HEK293T (cell line): ENCODE measurements at regions not wholly inside any gene's neighbourhood (a gene's known extent, or its start where the extent isn't known, plus 50 kb on each side); places are given as distances from the start of the nearest gene placed in this dataset.

Experiments
- ARNT ChIP-seq: fragments of 450-650 bp; IDR thresholded peaks from 2 replicates; pipeline ENCODE4 v1.6.1; 2017; ENCODE audit warnings: mild to moderate bottlenecking
- BHLHE40 ChIP-seq: fragments of 450-650 bp; IDR thresholded peaks from 2 replicates; pipeline ENCODE4 v1.6.1; 2016; ENCODE audit warnings: mild to moderate bottlenecking, moderate library complexity, borderline replicate concordance
- FOXK2 ChIP-seq: fragments of 450-650 bp; IDR thresholded peaks from 2 replicates; pipeline ENCODE4 v1.6.1; 2016; ENCODE audit warnings: mild to moderate bottlenecking
- FOXM1 ChIP-seq: fragments of 450-650 bp; IDR thresholded peaks from 2 replicates; pipeline ENCODE4 v1.6.1; 2017; ENCODE audit warnings: mild to moderate bottlenecking, borderline replicate concordance
- SP1 ChIP-seq: fragments of 450-650 bp; IDR thresholded peaks from 2 replicates; pipeline ENCODE4 v1.6.1; 2017

GRCh38 chr6:169881398-169881797 lies 130.0 kb downstream of the ERMARD start:
- no peak for TF ChIP-seq FOXM1
- no peak for TF ChIP-seq FOXK2
- TF ChIP-seq SP1: no peak
- TF ChIP-seq BHLHE40: no peak
- no peak for TF ChIP-seq ARNT
